ENCODE measurements at regions not wholly inside any gene's neighbourhood (a gene's known extent, or its start where the extent isn't known, plus 50 kb on each side); places are given as distances from the start of the nearest gene placed in this dataset.

- DNase-seq (ENCODE audit: low read depth) = no peak
Observed at GRCh38 chr6:100135977-100136376, 142.0 kb upstream of the MCHR2 start.

- DNase-seq (ENCODE audit: low read depth) = no peak
Observed at GRCh38 chr6:100134703-100135102, 140.7 kb upstream of the MCHR2 start.

GRCh38 chr6:100134297-100134696 lies 140.3 kb upstream of the MCHR2 start:
- DNase-seq (ENCODE audit: low read depth) = no peak

GRCh38 chr6:100132005-100132404 lies 138.0 kb upstream of the MCHR2 start:
- DNase-seq (ENCODE audit: low read depth) = no peak

- DNase-seq (ENCODE audit: low read depth) = no peak
Observed at GRCh38 chr6:100130630-100131029, 136.6 kb upstream of the MCHR2 start.

GRCh38 chr6:100126790-100127484 lies 132.9 kb upstream of the MCHR2 start:
- DNase-seq (ENCODE audit: low read depth) = no peak

GRCh38 chr6:100121854-100122609 lies 128.0 kb upstream of the MCHR2 start:
- no peak for DNase-seq (ENCODE audit: low read depth)

- DNase-seq (ENCODE audit: low read depth) = no peak
Observed at GRCh38 chr6:100119261-100119660, 125.2 kb upstream of the MCHR2 start.

GRCh38 chr6:100118301-100118700 lies 124.3 kb upstream of the MCHR2 start:
- DNase-seq (ENCODE audit: low read depth) = no peak

GRCh38 chr6:100117680-100118079 lies 123.7 kb upstream of the MCHR2 start:
- no peak for DNase-seq (ENCODE audit: low read depth)

GRCh38 chr6:100116411-100117194 lies 122.6 kb upstream of the MCHR2 start:
- no peak for DNase-seq (ENCODE audit: low read depth)

GRCh38 chr6:100115407-100116101 lies 121.5 kb upstream of the MCHR2 start:
- no peak for DNase-seq (ENCODE audit: low read depth)

GRCh38 chr6:100112855-100113508 lies 119.0 kb upstream of the MCHR2 start:
- no peak for DNase-seq (ENCODE audit: low read depth)

- DNase-seq (ENCODE audit: low read depth) = no peak
Observed at GRCh38 chr6:100105919-100106529, 112.0 kb upstream of the MCHR2 start.

- DNase-seq (ENCODE audit: low read depth) = no peak
Observed at GRCh38 chr6:100105138-100105537, 111.1 kb upstream of the MCHR2 start.

- no peak for DNase-seq (ENCODE audit: low read depth)
Observed at GRCh38 chr6:100103931-100104330, 109.9 kb upstream of the MCHR2 start.

GRCh38 chr6:100103194-100103593 lies 109.2 kb upstream of the MCHR2 start:
- no peak for DNase-seq (ENCODE audit: low read depth)

GRCh38 chr6:100101644-100102043 lies 107.6 kb upstream of the MCHR2 start:
- DNase-seq (ENCODE audit: low read depth) = no peak

- no peak for DNase-seq (ENCODE audit: low read depth)
Observed at GRCh38 chr6:100100776-100101175, 106.8 kb upstream of the MCHR2 start.

GRCh38 chr6:100099189-100100074 lies 105.4 kb upstream of the MCHR2 start:
- no peak for DNase-seq (ENCODE audit: low read depth)
